Right lobe of liver (tissue), 4 donors: ENCODE measurements at regions not wholly inside any gene's neighbourhood (a gene's known extent, or its start where the extent isn't known, plus 50 kb on each side); places are given as distances from the start of the nearest gene placed in this dataset.

Source experiments
- CTCF ChIP-seq, 4 donors: fragments of 200-600 bp in 3 of 4; fragments of 450-650 bp in 1 of 4; IDR thresholded peaks; one replicate each; pipeline versions ENCODE4 v1.5.1 to v1.8.0; 2016 to 2022; ENCODE audit warnings: antibody characterized with exemption in 4 of 4, mild to moderate bottlenecking in 2 of 4
- POLR2A ChIP-seq: fragments of 450-650 bp; IDR thresholded peaks from one replicate; pipeline ENCODE4 v1.6.1; 2017; ENCODE audit warnings: antibody characterized with exemption, mild to moderate bottlenecking
- donor health status: DM: no; HTN: no; CAD: no.
- donor health status: DM: no; HTN: no; CAD: no.
- donor health status: DM: no; HTN: yes; CAD: no.

GRCh38 chr9:89760123-89760522 lies 155.3 kb downstream of the GADD45G start:
- TF ChIP-seq CTCF (IDR thresholded peaks at IDR 0.05) (no peak), POLR2A (no peak)
